ENCODE measurements at regions not wholly inside any gene's neighbourhood (a gene's known extent, or its start where the extent isn't known, plus 50 kb on each side); places are given as distances from the start of the nearest gene placed in this dataset.

DNA sequence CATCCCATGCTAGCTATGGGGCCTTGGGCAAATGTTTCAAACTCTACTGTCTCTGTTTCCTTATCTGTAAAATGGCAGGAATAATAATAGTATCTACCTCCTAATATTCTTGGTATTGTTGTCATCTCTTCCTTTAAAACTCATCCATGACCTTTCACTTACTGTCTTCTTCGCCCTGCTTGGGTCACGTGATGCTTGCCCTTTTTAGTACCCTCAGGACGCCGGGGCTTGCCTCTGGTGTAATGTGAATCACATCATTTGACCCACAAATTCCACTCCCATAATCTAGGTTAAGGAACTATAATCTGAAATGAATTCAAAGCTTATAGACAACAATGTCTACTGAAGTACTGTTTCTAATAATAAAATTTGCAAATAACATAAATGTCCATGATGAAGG is 162.7 kb downstream of the DRD1 start:
- no peaks in the 10 kb centered on the region for H3K36me3 Mint-ChIP-seq (ENCODE audit: insufficient read depth, unreplicated experiment)
- POLR2A ChIA-PET = no interaction called here
- no peaks in the 10 kb centered on the region for H3K27me3 Mint-ChIP-seq (ENCODE audit: insufficient read depth, unreplicated experiment)
- peaks cover 47% of the 10 kb centered on the region for H3K4me1 ChIP-seq
- peak overlapping the region; percentile 41 for H3K27ac Mint-ChIP-seq (ENCODE audit: unreplicated experiment)
- no peak for TF ChIP-seq CTCF (IDR thresholded peaks at IDR 0.05; ENCODE audit: insufficient read depth in 1 of 2, low read depth in 1 of 2, low read length in 1 of 2, severe bottlenecking in 1 of 2, unreplicated experiment in 1 of 2)
- no peaks in the 10 kb centered on the region for H3K9me3 ChIP-seq
- no peak overlapping the region for H3K4me3 Mint-ChIP-seq (ENCODE audit: unreplicated experiment)
- intact Hi-C loops (cut with micrococcal nuclease; ENCODE audit: unreplicated experiment) = loop anchor here (5.0 kb wide), 1 partner anchor 136 kb away; no protein-coding TSS in a partner anchor
- no peak for DNase-seq
- H3K27me3 ChIP-seq (replicated peaks; ENCODE audit: control insufficient read depth, insufficient read depth, low read length) = no peaks in the 10 kb centered on the region
- no peaks in the 10 kb centered on the region for H3K36me3 ChIP-seq (ENCODE audit: control insufficient read depth, insufficient read depth, low read length)
- H3K4me3 ChIP-seq (ENCODE audit: low read depth, low read length) = no peak overlapping the region
- peaks cover 19% of the 10 kb centered on the region for H3K9me3 Mint-ChIP-seq (ENCODE audit: unreplicated experiment)
- H3K4me1 Mint-ChIP-seq (ENCODE audit: low read depth, unreplicated experiment) = peaks cover 42% of the 10 kb centered on the region
- BruUV-seq (replicated peaks) = no TSS peak
- CTCF ChIA-PET = interaction anchor here (0.9 kb wide), 1 partner anchor 183 kb away, joined by 3 read pairs; no protein-coding TSS in a partner anchor

DNA sequence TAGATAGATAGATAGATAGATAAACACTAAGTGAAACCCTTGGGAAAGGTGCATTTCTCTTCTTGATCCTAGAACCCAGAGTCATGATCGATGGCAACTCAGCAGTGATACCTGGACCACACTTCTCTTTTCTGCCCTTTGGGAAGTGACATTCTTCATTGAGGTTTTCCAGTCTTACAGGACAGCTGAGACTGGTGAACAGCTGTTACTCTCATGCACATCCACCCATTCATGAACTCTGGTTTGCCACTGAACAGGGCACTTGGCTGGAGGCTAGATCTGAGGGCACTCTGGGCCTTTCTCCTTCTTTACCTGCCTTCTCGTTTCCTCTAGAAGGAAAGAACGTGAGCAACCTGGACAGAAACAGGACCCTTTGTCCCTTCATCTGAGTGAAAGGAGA is 164.5 kb downstream of the DRD1 start:
- Mint-ChIP-seq H3K36me3 (ENCODE audit: insufficient read depth, unreplicated experiment) (no peaks in the 10 kb centered on the region), H3K9me3 (ENCODE audit: unreplicated experiment) (peaks cover 10% of the 10 kb centered on the region), H3K27me3 (ENCODE audit: insufficient read depth, unreplicated experiment) (no peaks in the 10 kb centered on the region), H3K4me3 (ENCODE audit: unreplicated experiment) (no peak overlapping the region), H3K27ac (ENCODE audit: unreplicated experiment) (no peak overlapping the region), H3K4me1 (ENCODE audit: low read depth, unreplicated experiment) (peaks cover 33% of the 10 kb centered on the region)
- no peak for DNase-seq
- TF ChIP-seq CTCF (IDR thresholded peaks at IDR 0.05; ENCODE audit: insufficient read depth in 1 of 2, low read depth in 1 of 2, low read length in 1 of 2, severe bottlenecking in 1 of 2, unreplicated experiment in 1 of 2) = no peak
- intact Hi-C loops (cut with micrococcal nuclease; ENCODE audit: unreplicated experiment) = no loop called here
- Histone ChIP-seq H3K9me3 (no peaks in the 10 kb centered on the region), H3K36me3 (ENCODE audit: control insufficient read depth, insufficient read depth, low read length) (no peaks in the 10 kb centered on the region), H3K27me3 (replicated peaks; ENCODE audit: control insufficient read depth, insufficient read depth, low read length) (no peaks in the 10 kb centered on the region), H3K4me1 (peaks cover 30% of the 10 kb centered on the region), H3K4me3 (ENCODE audit: low read depth, low read length) (no peak overlapping the region)
- ChIA-PET POLR2A (no interaction called here), CTCF (no interaction called here)
- BruUV-seq (replicated peaks) = no TSS peak

DNA sequence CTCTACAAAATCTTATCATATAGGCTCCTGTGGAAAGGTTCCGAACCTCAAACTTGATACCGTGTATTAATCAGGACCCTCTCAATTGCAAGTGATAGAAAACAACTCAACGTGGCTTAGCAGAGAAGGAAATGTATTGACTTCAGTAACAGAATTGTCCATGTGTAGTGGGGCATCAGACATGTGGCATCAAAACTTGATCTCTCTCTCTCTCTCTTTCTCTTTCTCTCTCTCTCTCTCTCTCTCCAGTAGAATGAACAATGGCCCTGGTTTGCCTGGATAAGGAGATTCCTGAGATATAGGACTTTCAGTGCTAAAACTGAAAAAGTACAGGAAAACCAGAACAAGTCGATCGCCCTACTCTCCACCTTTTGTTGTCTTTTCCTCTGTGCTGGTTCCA is 168.2 kb downstream of the DRD1 start:
- TF ChIP-seq CTCF (IDR thresholded peaks at IDR 0.05; ENCODE audit: insufficient read depth in 1 of 2, low read depth in 1 of 2, low read length in 1 of 2, severe bottlenecking in 1 of 2, unreplicated experiment in 1 of 2) = no peak
- ChIA-PET POLR2A (no interaction called here), CTCF (no interaction called here)
- no peaks in the 10 kb centered on the region for H3K4me1 ChIP-seq
- H3K4me1 Mint-ChIP-seq (ENCODE audit: low read depth, unreplicated experiment) = peaks cover 6% of the 10 kb centered on the region
- no peaks in the 10 kb centered on the region for H3K36me3 Mint-ChIP-seq (ENCODE audit: insufficient read depth, unreplicated experiment)
- no peaks in the 10 kb centered on the region for H3K27me3 Mint-ChIP-seq (ENCODE audit: insufficient read depth, unreplicated experiment)
- no TSS peak for BruUV-seq (replicated peaks)
- H3K4me3 ChIP-seq (ENCODE audit: low read depth, low read length) = no peak overlapping the region
- no peaks in the 10 kb centered on the region for H3K27me3 ChIP-seq (replicated peaks; ENCODE audit: control insufficient read depth, insufficient read depth, low read length)
- H3K27ac Mint-ChIP-seq (ENCODE audit: unreplicated experiment) = no peak overlapping the region
- H3K4me3 Mint-ChIP-seq (ENCODE audit: unreplicated experiment) = no peak overlapping the region
- no peak for DNase-seq
- H3K9me3 ChIP-seq = no peaks in the 10 kb centered on the region
- H3K36me3 ChIP-seq (ENCODE audit: control insufficient read depth, insufficient read depth, low read length) = no peaks in the 10 kb centered on the region
- intact Hi-C loops (cut with micrococcal nuclease; ENCODE audit: unreplicated experiment) = no loop called here
- H3K9me3 Mint-ChIP-seq (ENCODE audit: unreplicated experiment) = peaks cover 10% of the 10 kb centered on the region
